ENCODE measurements at regions not wholly inside any gene's neighbourhood (a gene's known extent, or its start where the extent isn't known, plus 50 kb on each side); places are given as distances from the start of the nearest gene placed in this dataset.

- Histone ChIP-seq H3K4me3 (no peak overlapping the region), H3K36me3 (ENCODE audit: low read depth) (no peaks in the 10 kb centered on the region), H3F3A (ENCODE audit: insufficient read depth) (no peaks in the 10 kb centered on the region), H3K79me2 (ENCODE audit: insufficient read depth) (no peaks in the 10 kb centered on the region), H3K27ac (no peak overlapping the region), H3K9me3 (ENCODE audit: low read depth) (no peaks in the 10 kb centered on the region), H2AFZ (no peak overlapping the region), H3K9me2 (ENCODE audit: insufficient read depth) (no peaks in the 10 kb centered on the region), H3K27me3 (replicated peaks; ENCODE audit: insufficient read depth) (no peaks in the 10 kb centered on the region), H3K9ac (no peak overlapping the region), H4K20me1 (ENCODE audit: insufficient read depth) (no peaks in the 10 kb centered on the region), H3K4me1 (ENCODE audit: insufficient read depth) (no peaks in the 10 kb centered on the region), H3K4me2 (ENCODE audit: unreplicated experiment) (no peak overlapping the region)
- DNase-seq: no peak
- no peak for TF ChIP-seq EZH2phosphoT487 (IDR thresholded peaks at IDR 0.05; ENCODE audit: insufficient read depth, low read depth)
- TF ChIP-seq EZH2 (IDR thresholded peaks at IDR 0.05; ENCODE audit: insufficient read depth, poor library complexity, severe bottlenecking): no peak
- 75 to 80% methylated on average over 3 of the region's 3 CpGs for WGBS, 2 experiments (ENCODE audit: low coverage in 1 of 2, low lambda C conversion rate in 2 of 2, missing lambda C conversion rate in 2 of 2)
- in situ Hi-C loops (cut with MboI): no loop called here
These were observed 71.2 kb downstream of the SNRPE start for GRCh38 chr1:203932556-203932955.

- TF ChIP-seq EZH2 (IDR thresholded peaks at IDR 0.05; ENCODE audit: insufficient read depth, poor library complexity, severe bottlenecking) (no peak), EZH2phosphoT487 (IDR thresholded peaks at IDR 0.05; ENCODE audit: insufficient read depth, low read depth) (no peak)
- WGBS, 2 experiments (ENCODE audit: low coverage in 1 of 2, low lambda C conversion rate in 2 of 2, missing lambda C conversion rate in 2 of 2): 51 to 58% methylated on average over 3 of the region's 3 CpGs
These were observed 72.6 kb downstream of the SNRPE start for GRCh38 chr1:203934027-203934426.

GRCh38 chr1:203934651-203935050 is 73.3 kb downstream of the SNRPE start:
- H3K27ac ChIP-seq: no peak overlapping the region
- no peak overlapping the region for H2AFZ ChIP-seq
- H3K27me3 ChIP-seq (replicated peaks; ENCODE audit: insufficient read depth): 0 out of 2 replicates have a peak, but pooled peaks cover 5% of the 10 kb centered on the region
- no peak overlapping the region for H3K4me2 ChIP-seq (ENCODE audit: unreplicated experiment)
- no peaks in the 10 kb centered on the region for H4K20me1 ChIP-seq (ENCODE audit: insufficient read depth)
- no peaks in the 10 kb centered on the region for H3K9me3 ChIP-seq (ENCODE audit: low read depth)
- H3F3A ChIP-seq (ENCODE audit: insufficient read depth): no peaks in the 10 kb centered on the region
- H3K36me3 ChIP-seq (ENCODE audit: low read depth): no peaks in the 10 kb centered on the region
- DNase-seq: no peak
- no peak overlapping the region for H3K4me3 ChIP-seq
- H3K9me2 ChIP-seq (ENCODE audit: insufficient read depth): no peaks in the 10 kb centered on the region
- H3K4me1 ChIP-seq (ENCODE audit: insufficient read depth): no peaks in the 10 kb centered on the region
- TF ChIP-seq EZH2phosphoT487 (IDR thresholded peaks at IDR 0.05; ENCODE audit: insufficient read depth, low read depth) (no peak), EZH2 (IDR thresholded peaks at IDR 0.05; ENCODE audit: insufficient read depth, poor library complexity, severe bottlenecking) (no peak)
- 63 to 66% methylated on average over 3 of the region's 3 CpGs for WGBS, 2 experiments (ENCODE audit: low coverage in 1 of 2, low lambda C conversion rate in 2 of 2, missing lambda C conversion rate in 2 of 2)
- H3K79me2 ChIP-seq (ENCODE audit: insufficient read depth): no peaks in the 10 kb centered on the region
- in situ Hi-C loops (cut with MboI): no loop called here
- no peak overlapping the region for H3K9ac ChIP-seq

More at GRCh38 chr1:203934027-203934426, 72.6 kb downstream of the SNRPE start:
- no peak overlapping the region for H3K4me3 ChIP-seq
- no peaks in the 10 kb centered on the region for H3F3A ChIP-seq (ENCODE audit: insufficient read depth)
- H3K9me2 ChIP-seq (ENCODE audit: insufficient read depth): no peaks in the 10 kb centered on the region
- no peaks in the 10 kb centered on the region for H3K9me3 ChIP-seq (ENCODE audit: low read depth)
- DNase-seq: no peak
- no peak overlapping the region for H3K4me2 ChIP-seq (ENCODE audit: unreplicated experiment)
- no peaks in the 10 kb centered on the region for H3K79me2 ChIP-seq (ENCODE audit: insufficient read depth)
- H3K27me3 ChIP-seq (replicated peaks; ENCODE audit: insufficient read depth): 0 out of 2 replicates have a peak, but pooled peaks cover under 1% of the 10 kb centered on the region
- H3K4me1 ChIP-seq (ENCODE audit: insufficient read depth): no peaks in the 10 kb centered on the region
- in situ Hi-C loops (cut with MboI): no loop called here
- no peak overlapping the region for H2AFZ ChIP-seq
- no peak overlapping the region for H3K9ac ChIP-seq
- H3K36me3 ChIP-seq (ENCODE audit: low read depth): no peaks in the 10 kb centered on the region
- H4K20me1 ChIP-seq (ENCODE audit: insufficient read depth): no peaks in the 10 kb centered on the region
- H3K27ac ChIP-seq: no peak overlapping the region

- Histone ChIP-seq H3K9ac (no peak overlapping the region), H3K27me3 (replicated peaks; ENCODE audit: insufficient read depth) (0 out of 2 replicates have a peak, but pooled peaks cover 5% of the 10 kb centered on the region), H3F3A (ENCODE audit: insufficient read depth) (no peaks in the 10 kb centered on the region), H3K4me1 (ENCODE audit: insufficient read depth) (no peaks in the 10 kb centered on the region), H4K20me1 (ENCODE audit: insufficient read depth) (no peaks in the 10 kb centered on the region), H3K9me2 (ENCODE audit: insufficient read depth) (no peaks in the 10 kb centered on the region), H3K4me3 (no peak overlapping the region), H3K27ac (no peak overlapping the region), H2AFZ (no peak overlapping the region), H3K9me3 (ENCODE audit: low read depth) (no peaks in the 10 kb centered on the region), H3K4me2 (ENCODE audit: unreplicated experiment) (no peak overlapping the region), H3K79me2 (ENCODE audit: insufficient read depth) (no peaks in the 10 kb centered on the region), H3K36me3 (ENCODE audit: low read depth) (no peaks in the 10 kb centered on the region)
- no peak for TF ChIP-seq EZH2phosphoT487 (IDR thresholded peaks at IDR 0.05; ENCODE audit: insufficient read depth, low read depth)
- no peak for TF ChIP-seq EZH2 (IDR thresholded peaks at IDR 0.05; ENCODE audit: insufficient read depth, poor library complexity, severe bottlenecking)
- WGBS, 2 experiments (ENCODE audit: low coverage in 1 of 2, low lambda C conversion rate in 2 of 2, missing lambda C conversion rate in 2 of 2): 66 to 73% methylated on average over 2 of the region's 2 CpGs
- no peak for DNase-seq
- in situ Hi-C loops (cut with MboI): no loop called here
These were observed 73.9 kb downstream of the SNRPE start for GRCh38 chr1:203935321-203935720.

Measured in GM23248 (cell line).